Stimulated activated CD4-positive, alpha-beta T cell treated with anti-CD3 and anti-CD28 coated beads, Interleukin-12 subunit alpha, Interleukin-12 subunit beta, amount 100 ng/mL, for 48 hours (primary cell): ENCODE measurements at regions not wholly inside any gene's neighbourhood (a gene's known extent, or its start where the extent isn't known, plus 50 kb on each side); places are given as distances from the start of the nearest gene placed in this dataset.

ENCODE experiments used
- DNase-seq, 3 donors: peaks; one replicate each; pipeline ENCODE4 v3.0.0-alpha.2; 2020; ENCODE audit warnings: low read depth in 2 of 3, low spot score in 1 of 3

GRCh38 chrX:16444353-16444752, 205.6 kb upstream of the S100G start:
- DNase-seq = no peak

GRCh38 chrX:16445166-16445752, 204.7 kb upstream of the S100G start:
- peak in 1 of 3 donors; percentile 24 for DNase-seq

- no peak for DNase-seq
Measured at GRCh38 chrX:16451334-16451733, 198.6 kb upstream of the S100G start.

GRCh38 chrX:16454926-16455325, 195.0 kb upstream of the S100G start:
- DNase-seq = no peak

- no peak for DNase-seq
Measured at GRCh38 chrX:16457239-16457638, 192.7 kb upstream of the S100G start.

- DNase-seq = no peak
Measured at GRCh38 chrX:16458208-16458607, 191.8 kb upstream of the S100G start.

- DNase-seq = no peak
Measured at GRCh38 chrX:16459008-16459407, 190.9 kb upstream of the S100G start.

- DNase-seq = no peak
Measured at GRCh38 chrX:16461968-16462367, 188.0 kb upstream of the S100G start.

- no peak for DNase-seq
Measured at GRCh38 chrX:16462912-16463311, 187.0 kb upstream of the S100G start.

GRCh38 chrX:16464369-16464768, 185.6 kb upstream of the S100G start:
- DNase-seq = no peak

GRCh38 chrX:16465081-16465876, 184.7 kb upstream of the S100G start:
- no peak for DNase-seq

GRCh38 chrX:16466640-16467432, 183.1 kb upstream of the S100G start:
- no peak for DNase-seq

- DNase-seq = no peak
Measured at GRCh38 chrX:16469870-16470269, 180.1 kb upstream of the S100G start.

- DNase-seq = no peak
Measured at GRCh38 chrX:16472345-16472744, 177.6 kb upstream of the S100G start.

GRCh38 chrX:16474511-16474910, 175.4 kb upstream of the S100G start:
- no peak for DNase-seq

GRCh38 chrX:16476009-16476408, 173.9 kb upstream of the S100G start:
- DNase-seq = no peak

GRCh38 chrX:16476692-16477091, 173.3 kb upstream of the S100G start:
- no peak for DNase-seq

GRCh38 chrX:16479206-16479869, 170.6 kb upstream of the S100G start:
- DNase-seq = no peak

- no peak for DNase-seq
Measured at GRCh38 chrX:16480049-16480448, 169.9 kb upstream of the S100G start.

GRCh38 chrX:16484338-16484737, 165.6 kb upstream of the S100G start:
- DNase-seq = peak in 2 of 3 donors; percentile 20 to 26

GRCh38 chrX:16487620-16488385, 162.2 kb upstream of the S100G start:
- DNase-seq = no peak
